Mucosa of descending colon (tissue), 3 donors: ENCODE measurements at regions not wholly inside any gene's neighbourhood (a gene's known extent, or its start where the extent isn't known, plus 50 kb on each side); places are given as distances from the start of the nearest gene placed in this dataset.
"Not testable (repeated sequence)": the region's sequence is repeated elsewhere in the genome, so short reads cannot be mapped to it uniquely, and the experiment has no call there.

ENCODE experiments used
- ATAC-seq: fragments of 200-7000 bp; cut with Tn5 transposase; one replicate; pipeline ENCODE4 v1.9.1; 2020; ENCODE audit warnings: mild to moderate bottlenecking, moderate library complexity
- DNase-seq, 3 donors: peaks; one replicate each; pipeline ENCODE4 v3.0.0-alpha.2; 2020
- H3K36me3 ChIP-seq: fragments of 200-600 bp; one replicate; pipeline ENCODE4 v1.8.0; 2021; ENCODE audit warnings: low read depth, mild to moderate bottlenecking
- H3K4me1 ChIP-seq: fragments of 200-600 bp; one replicate; pipeline ENCODE4 v1.8.0; 2021; ENCODE audit warnings: low read depth, mild to moderate bottlenecking
- H3K4me3 ChIP-seq: fragments of 200-600 bp; one replicate; pipeline ENCODE4 v1.8.0; 2021; ENCODE audit warnings: mild to moderate bottlenecking
- H3K9me3 ChIP-seq: fragments of 200-600 bp; one replicate; pipeline ENCODE4 v1.8.0; 2021; ENCODE audit warnings: mild to moderate bottlenecking
- intact Hi-C, 2 donors: fragments of 100-400 bp; cut with DNase I in 1 of 2; cut with micrococcal nuclease in 1 of 2; formaldehyde crosslinking; loops; one replicate each; pipeline versions ENCODE4 v1.11.0 to v1.11.1; 2022; cut with DNase I, micrococcal nuclease
- TF ChIP-seq, protein P1 (sequence below): fragments of 200-600 bp; IDR thresholded peaks from one replicate; pipeline ENCODE4 v1.8.0; 2022; ENCODE audit warnings: antibody characterized with exemption, mild to moderate bottlenecking
- donor health status: DM: no; HTN: no; CAD: no; lungs with moderate emphysema.
- donor health status: DM: no; HTN: no; CAD: no.
- donor health status: DM: no; HTN: yes; CAD: no.

- Histone ChIP-seq H3K4me3 (no peak overlapping the region), H3K36me3 (no peaks in the 10 kb centered on the region), H3K9me3 (peaks cover 11% of the 10 kb centered on the region), H3K4me1 (no peaks in the 10 kb centered on the region)
- TF ChIP-seq, protein P1, sequence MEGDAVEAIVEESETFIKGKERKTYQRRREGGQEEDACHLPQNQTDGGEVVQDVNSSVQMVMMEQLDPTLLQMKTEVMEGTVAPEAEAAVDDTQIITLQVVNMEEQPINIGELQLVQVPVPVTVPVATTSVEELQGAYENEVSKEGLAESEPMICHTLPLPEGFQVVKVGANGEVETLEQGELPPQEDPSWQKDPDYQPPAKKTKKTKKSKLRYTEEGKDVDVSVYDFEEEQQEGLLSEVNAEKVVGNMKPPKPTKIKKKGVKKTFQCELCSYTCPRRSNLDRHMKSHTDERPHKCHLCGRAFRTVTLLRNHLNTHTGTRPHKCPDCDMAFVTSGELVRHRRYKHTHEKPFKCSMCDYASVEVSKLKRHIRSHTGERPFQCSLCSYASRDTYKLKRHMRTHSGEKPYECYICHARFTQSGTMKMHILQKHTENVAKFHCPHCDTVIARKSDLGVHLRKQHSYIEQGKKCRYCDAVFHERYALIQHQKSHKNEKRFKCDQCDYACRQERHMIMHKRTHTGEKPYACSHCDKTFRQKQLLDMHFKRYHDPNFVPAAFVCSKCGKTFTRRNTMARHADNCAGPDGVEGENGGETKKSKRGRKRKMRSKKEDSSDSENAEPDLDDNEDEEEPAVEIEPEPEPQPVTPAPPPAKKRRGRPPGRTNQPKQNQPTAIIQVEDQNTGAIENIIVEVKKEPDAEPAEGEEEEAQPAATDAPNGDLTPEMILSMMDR, result no peak
- intact Hi-C loops, result no loop called here
- DNase-seq, result no peak
- no peak for ATAC-seq
Observed at GRCh38 chr13:55649485-55649884, 1491.2 kb upstream of the PRR20A start.

GRCh38 chr13:55652657-55653056 is 1488.1 kb upstream of the PRR20A start:
- DNase-seq (no peak), ATAC-seq (no peak)
- intact Hi-C loops, result no loop called here
- no peaks in the 10 kb centered on the region for H3K4me1 ChIP-seq
- no peaks in the 10 kb centered on the region for H3K36me3 ChIP-seq
- TF ChIP-seq, protein P1, result no peak
- H3K9me3 ChIP-seq, result peaks cover 17% of the 10 kb centered on the region
- H3K4me3 ChIP-seq, result no peak overlapping the region

DNA sequence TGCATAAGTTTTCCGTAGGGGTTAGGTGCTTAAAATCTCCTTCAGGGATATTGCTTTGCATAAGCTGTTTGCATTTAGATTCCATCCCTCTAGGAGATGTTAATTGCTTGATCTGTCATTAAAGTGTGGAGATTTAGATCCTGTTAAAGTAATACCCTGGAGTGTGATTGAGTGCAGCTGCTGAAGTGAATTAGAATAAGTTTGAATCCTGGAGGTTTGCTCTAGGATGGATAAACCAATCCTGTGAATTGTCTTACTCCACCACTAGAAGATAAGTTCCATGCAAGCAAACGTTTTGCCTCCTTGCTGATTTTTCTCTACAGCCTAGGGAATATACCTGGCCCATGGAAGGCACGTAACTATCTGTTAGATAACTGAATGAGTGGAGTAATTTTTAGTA is 1487.2 kb upstream of the PRR20A start:
- TF ChIP-seq, protein P1, result no peak
- Histone ChIP-seq H3K4me1 (no peaks in the 10 kb centered on the region), H3K36me3 (no peaks in the 10 kb centered on the region), H3K9me3 (peaks cover 17% of the 10 kb centered on the region), H3K4me3 (no peak overlapping the region)
- intact Hi-C loops, result no loop called here
- ATAC-seq (no peak), DNase-seq (no peak)

DNA sequence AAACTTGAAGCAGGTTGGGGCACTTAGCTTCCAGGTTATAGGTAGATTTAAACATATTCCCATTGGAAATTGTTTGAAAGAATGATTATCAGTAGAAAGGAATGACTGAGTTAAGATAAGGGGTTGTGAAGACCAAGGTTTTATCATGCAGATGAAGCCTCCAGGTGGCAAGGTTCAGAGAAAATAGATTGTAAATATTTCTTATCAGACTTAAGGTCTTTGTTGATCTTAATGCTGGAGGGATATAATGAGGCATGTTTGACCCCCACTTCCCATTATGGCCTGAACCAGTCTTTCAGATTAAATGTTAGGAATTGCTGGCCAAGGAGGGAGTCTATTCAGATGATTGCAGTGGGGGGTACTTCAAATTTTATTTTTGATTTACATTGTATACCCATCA is 1486.5 kb upstream of the PRR20A start:
- Histone ChIP-seq H3K4me1 (no peaks in the 10 kb centered on the region), H3K36me3 (no peaks in the 10 kb centered on the region), H3K4me3 (no peak overlapping the region), H3K9me3 (peaks cover 14% of the 10 kb centered on the region)
- ATAC-seq, result no peak
- TF ChIP-seq, protein P1, result no peak
- DNase-seq, result no peak
- intact Hi-C loops, result no loop called here

DNA sequence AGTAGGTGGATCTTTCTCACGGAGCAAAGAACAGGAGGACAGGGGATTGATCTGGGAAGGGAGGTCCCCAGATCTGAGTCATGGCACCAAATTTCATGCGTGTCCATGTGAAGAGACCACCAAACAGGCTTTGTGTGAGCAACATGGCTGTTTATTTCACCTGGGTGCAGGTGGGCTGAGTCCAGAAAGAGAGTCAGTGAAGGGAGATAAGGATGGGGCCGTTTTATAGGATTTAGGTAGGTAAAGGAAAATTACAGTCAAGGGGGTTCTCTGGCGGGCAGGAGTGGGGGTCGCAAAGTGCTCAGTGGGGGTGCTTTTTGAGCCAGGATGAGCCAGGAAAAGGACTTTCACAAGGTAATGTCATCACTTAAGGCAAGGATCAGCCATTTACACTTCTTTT is 1480.5 kb upstream of the PRR20A start:
- intact Hi-C loops, result not testable (repeated sequence)

GRCh38 chr13:55660851-55661250 is 1479.9 kb upstream of the PRR20A start:
- H3K4me3 ChIP-seq, result no peak overlapping the region
- H3K9me3 ChIP-seq, result peaks cover 38% of the 10 kb centered on the region
- ATAC-seq (no peak), DNase-seq (no peak)
- no peaks in the 10 kb centered on the region for H3K36me3 ChIP-seq
- TF ChIP-seq, protein P1, result no peak
- intact Hi-C loops, result no loop called here
- H3K4me1 ChIP-seq, result no peaks in the 10 kb centered on the region

More for the DNA sequence above, 1480.5 kb upstream of the PRR20A start:
- not testable (repeated sequence) for ATAC-seq, H3K4me1 ChIP-seq, DNase-seq, H3K4me3 ChIP-seq, H3K36me3 ChIP-seq
- peaks cover 34% of the 10 kb centered on the region for H3K9me3 ChIP-seq
